ENCODE measurements at regions not wholly inside any gene's neighbourhood (a gene's known extent, or its start where the extent isn't known, plus 50 kb on each side); places are given as distances from the start of the nearest gene placed in this dataset.
"Not testable (repeated sequence)": the region's sequence is repeated elsewhere in the genome, so short reads cannot be mapped to it uniquely, and the experiment has no call there.

- peak in 1 of 2 experiments; percentile 20 for DNase-seq (ENCODE audit: low read depth in 2 of 2)
These were observed 257.7 kb downstream of the TLE1 start for GRCh38 chr9:81431641-81432040.

- peak; percentile 61 to 63 for DNase-seq (ENCODE audit: low read depth in 2 of 2)
These were observed 258.6 kb downstream of the TLE1 start for GRCh38 chr9:81430727-81431126.

GRCh38 chr9:81427870-81428269 is 261.5 kb downstream of the TLE1 start:
- no peak for DNase-seq (ENCODE audit: low read depth in 2 of 2)

- DNase-seq (ENCODE audit: low read depth in 2 of 2): peak in 1 of 2 experiments; percentile 20
These were observed 264.9 kb downstream of the TLE1 start for GRCh38 chr9:81424431-81424830.

GRCh38 chr9:81423589-81424326 is 265.6 kb downstream of the TLE1 start:
- no peak for DNase-seq (ENCODE audit: low read depth in 2 of 2)

DNA sequence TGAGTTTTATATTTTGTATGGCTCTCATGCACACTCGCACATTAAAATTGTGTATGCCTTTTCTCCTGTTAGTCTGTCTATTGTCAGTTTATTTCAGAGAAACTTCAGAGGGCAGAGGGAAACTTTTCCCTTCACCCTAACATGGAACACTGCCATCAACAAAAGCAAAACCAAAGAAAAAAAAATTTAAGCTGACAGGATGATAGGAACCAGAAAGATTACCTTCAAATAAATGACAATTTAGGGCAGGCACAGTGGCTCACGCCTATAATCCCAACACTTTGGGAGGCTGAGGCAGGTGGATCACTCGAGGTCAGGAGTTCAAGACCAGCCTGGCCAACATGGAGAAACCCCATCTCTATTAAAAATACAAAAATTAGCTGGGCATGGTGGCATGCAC is 268.3 kb downstream of the TLE1 start:
- DNase-seq (ENCODE audit: low read depth in 2 of 2): not testable (repeated sequence)

DNA sequence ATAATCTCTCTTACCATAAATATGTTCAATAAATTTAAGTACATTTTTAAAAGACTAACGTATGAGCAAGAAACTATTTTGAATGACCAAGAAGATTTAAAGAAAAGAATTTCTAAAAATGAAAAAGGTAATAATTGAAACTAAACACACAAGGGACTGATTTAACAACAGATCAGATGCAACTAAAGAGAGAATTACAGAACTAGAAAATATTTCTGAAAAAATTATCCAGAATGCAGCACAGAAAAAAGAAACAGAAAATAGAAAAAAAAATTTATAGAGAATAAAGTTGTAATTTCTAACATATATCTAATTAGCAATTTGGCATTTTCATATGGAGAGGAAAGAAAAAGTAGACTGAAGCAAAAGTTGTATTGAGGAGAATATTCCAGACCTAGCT is 269.3 kb downstream of the TLE1 start:
- no peak for DNase-seq (ENCODE audit: low read depth in 2 of 2)

GRCh38 chr9:81417941-81418340 is 271.4 kb downstream of the TLE1 start:
- DNase-seq (ENCODE audit: low read depth in 2 of 2): no peak

DNA sequence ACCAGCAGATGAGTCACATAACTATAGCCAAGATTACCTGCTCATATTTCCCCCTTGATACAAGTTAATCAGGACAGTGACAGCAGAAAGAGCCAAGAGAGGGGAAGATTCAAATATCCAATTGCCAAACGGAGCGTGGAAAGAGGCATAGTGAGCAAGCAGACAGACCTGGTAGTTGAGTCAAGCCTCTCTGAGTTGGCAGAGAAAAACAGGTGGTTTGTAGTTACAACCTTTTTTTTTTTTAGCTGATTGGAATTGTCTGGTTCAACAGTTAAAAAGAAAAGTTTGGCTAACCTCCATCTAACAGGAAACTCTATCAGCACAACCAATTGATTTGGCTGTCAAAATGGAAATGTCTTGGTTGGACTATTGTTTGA is 272.1 kb downstream of the TLE1 start:
- no peak for DNase-seq (ENCODE audit: low read depth in 2 of 2)

GRCh38 chr9:81416476-81417298 is 272.7 kb downstream of the TLE1 start:
- no peak for DNase-seq (ENCODE audit: low read depth in 2 of 2)

DNA sequence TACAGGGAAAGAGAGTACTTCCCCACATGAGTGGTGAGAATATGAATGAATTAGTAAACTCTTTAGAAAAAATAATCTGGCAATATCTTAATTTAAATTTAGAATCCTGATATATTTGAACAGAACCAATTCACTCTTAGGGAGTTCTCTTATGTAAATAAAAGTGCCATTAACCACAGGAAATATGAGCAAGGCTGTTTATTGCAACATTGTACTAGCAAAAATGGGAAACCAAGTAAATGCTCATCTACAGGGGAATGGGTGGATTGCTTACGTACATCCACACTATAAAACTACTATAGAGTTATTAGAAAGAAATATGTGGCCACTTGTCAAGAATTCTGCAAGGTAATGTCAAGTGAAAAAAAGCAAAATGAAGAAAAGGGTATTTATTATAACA is 274.5 kb downstream of the TLE1 start:
- no peak for DNase-seq (ENCODE audit: low read depth in 2 of 2)

DNA sequence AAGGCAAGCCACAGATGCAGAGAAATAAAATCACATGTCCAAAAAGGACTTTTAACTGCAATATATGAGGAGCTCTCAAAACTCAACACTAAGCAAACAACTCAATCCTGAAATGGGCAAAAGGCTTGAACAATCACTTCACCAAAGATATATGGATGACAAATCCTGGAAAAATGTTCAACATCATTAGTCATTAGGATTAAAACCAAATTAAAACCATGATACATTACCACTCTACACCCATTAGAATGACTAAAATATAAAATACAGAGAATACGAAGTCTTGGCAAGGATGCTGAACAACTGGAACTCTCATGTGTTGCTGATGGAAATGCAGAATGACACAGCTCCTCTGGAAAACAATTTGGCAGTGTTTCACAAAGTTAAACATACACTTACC is 277.4 kb downstream of the TLE1 start:
- peak; percentile 77 for DNase-seq (ENCODE audit: low read depth in 2 of 2)

GRCh38 chr9:81410201-81410600 is 279.1 kb downstream of the TLE1 start:
- peak in 1 of 2 experiments; percentile 44 for DNase-seq (ENCODE audit: low read depth in 2 of 2)

DNA sequence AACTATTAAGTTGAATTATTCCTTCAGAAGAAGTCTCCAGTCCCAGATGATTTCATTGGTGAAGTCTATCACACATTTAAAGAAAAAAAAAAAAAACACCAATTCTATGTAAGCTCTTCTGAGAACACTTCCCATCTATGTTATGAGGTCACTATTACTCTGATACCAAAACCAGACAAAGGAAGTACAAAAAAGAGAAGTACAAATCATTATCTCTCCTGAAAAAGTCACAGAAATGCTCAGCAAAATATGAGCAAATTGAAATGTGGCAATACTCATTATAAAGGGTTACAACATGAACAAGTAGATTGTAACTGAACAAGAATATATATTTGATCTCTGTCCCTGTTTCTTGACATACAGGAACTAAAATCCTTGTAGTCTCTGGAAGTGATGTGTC is 280.4 kb downstream of the TLE1 start:
- DNase-seq (ENCODE audit: low read depth in 2 of 2): no peak

DNA sequence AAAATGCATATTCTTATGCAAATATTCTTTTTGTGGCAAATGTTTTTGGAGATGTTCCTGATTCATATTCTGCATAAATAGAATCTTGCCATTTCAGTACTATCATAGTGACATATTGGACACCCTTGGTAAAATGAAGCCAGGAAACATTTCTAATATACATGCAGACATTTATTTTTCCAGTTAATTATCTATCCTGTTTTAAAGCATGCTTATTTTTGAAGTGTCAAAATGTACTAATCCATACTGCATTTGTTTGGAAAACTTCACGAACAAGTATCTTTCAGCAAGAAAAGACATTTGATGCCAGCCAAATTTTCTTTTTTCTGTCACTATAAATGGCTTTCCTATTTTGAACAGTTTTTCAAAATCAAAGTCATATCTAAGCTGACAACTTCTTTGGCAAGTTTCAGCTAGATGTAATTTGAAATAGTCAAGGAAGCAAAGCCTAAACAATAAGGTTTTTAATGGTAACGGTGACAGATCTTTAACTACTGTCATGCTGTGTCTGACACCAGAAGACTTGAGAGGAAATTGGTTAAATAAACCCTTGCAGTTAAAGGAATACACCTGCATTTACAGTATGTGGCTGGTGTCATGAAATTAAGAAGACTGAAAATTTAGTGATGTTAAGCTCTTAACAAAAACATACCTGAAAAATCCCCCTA is 284.3 kb downstream of the TLE1 start:
- DNase-seq (ENCODE audit: low read depth in 2 of 2): no peak

DNA sequence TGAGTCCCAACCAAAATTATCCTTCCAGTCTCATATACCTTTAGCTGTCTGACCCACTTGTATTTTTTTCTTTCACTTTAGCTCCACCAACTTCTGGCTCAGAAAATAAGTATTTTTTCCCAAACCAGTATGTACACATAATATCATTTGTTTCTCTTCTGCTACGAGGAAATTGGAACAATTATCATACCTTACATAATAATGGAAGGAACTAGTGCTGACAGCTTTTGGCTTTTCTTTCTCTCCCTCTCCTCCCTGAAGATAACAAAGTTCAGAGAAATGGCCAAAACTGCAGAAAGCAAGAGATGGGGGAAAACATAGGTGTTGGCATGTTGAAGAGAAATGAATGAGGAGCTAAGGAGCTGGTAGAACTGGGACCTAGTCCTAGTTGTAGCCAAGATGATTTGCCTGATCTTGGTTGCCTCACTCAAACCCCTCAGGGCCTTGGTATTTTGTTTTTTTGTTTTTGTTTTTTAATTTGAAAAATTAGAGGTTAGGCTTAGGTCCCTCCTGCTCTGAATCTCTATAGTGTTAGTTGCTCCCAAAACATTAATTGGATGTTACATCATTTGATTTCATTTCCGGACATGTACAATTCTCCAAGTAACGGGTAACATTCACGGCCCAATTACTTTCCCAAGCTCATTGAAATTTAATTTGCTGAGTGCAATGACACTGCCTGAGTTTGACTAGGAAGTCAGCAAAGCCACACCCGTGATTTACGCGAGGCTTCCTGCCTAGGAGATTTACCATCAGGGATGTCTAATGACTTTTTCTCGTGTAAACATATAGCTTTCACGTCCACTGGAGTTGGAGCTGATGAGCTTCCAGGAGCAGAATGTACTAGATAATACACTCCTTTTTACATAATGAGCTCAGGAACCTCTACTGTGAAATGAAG is 291.6 kb downstream of the TLE1 start:
- no peak for DNase-seq (ENCODE audit: low read depth in 2 of 2)

DNA sequence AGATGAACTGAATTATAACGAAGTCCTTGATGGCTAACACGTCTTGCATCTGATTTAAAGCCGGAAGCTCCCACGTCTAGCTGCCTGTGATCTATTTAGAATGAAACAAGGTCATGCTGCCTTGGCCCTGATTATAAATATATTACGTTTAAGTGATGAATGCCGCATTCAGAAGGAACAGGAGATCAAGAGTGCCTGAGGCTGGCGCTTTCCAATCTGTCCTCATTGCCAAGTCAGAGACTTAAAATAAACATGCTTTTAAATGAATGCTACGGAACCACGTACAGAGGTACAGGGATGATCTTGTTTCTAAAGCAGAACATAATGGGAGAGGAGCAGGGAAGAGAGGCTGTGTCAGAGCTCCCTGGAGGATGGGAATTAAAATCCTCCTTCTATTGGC is 292.8 kb downstream of the TLE1 start:
- DNase-seq (ENCODE audit: low read depth in 2 of 2): no peak

DNA sequence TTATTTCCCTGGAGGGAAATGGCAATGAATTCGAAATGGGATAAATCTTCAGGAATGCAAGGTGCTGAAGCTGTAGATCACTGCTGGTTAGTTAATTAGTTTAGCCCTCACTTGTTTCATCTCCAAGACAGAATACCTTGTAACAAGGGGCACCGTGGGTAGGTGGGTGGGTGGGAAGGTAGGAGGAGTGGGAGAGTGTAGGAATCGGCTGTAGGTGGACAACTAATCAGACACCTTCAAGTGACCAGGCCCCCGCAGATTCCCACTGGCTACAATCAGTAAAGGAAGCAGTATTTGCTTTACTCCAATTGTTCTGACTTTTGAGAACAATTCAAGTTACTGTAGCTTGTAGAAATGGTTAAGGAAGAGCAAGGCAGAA is 293.7 kb downstream of the TLE1 start:
- DNase-seq (ENCODE audit: low read depth in 2 of 2): no peak

- DNase-seq (ENCODE audit: low read depth in 2 of 2): no peak
These were observed 294.3 kb downstream of the TLE1 start for GRCh38 chr9:81394881-81395675.

DNA sequence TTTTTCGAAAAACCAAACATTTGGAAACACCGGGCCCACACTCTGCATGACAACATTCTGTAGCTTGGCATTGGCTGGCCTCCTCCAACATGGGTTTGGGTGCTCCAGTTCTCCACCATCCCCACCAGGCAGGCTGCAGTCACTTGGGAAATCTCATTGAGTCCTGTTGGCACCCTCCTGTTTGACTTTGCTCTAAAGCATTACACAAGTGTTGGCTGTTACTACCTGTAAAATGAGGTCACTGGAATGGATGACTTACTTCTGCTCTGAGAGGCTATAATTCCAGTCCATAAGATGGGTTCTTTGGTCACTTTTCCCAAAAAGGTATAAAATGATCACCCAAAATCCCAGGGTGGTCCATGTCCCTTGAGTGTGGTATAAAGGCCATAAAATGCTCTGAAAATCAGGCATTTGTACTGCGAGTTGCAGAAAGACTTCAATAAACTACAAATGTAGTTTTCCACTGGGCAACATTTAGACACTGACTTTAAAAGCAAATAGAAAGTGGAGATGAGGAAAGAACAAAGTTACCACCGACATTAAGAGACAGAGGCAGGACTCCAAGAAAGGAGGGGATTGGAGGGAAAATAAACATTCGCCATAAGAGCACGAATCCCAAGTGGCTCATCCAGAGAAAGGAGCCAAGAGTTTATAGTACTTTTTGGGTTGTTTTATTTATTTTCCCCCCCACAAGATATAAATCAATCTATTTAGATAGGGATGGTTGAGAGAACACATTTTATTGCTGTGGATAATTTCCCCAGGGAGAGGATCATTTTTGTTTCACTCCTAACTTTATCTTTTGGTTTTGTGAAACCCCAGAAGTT is 295.1 kb downstream of the TLE1 start:
- DNase-seq (ENCODE audit: low read depth in 2 of 2): peak; percentile 49 to 50
